DOHH2 (cell line): ENCODE measurements at regions not wholly inside any gene's neighbourhood (a gene's known extent, or its start where the extent isn't known, plus 50 kb on each side); places are given as distances from the start of the nearest gene placed in this dataset.

Experiments used
- CTCF ChIP-seq: fragments of 200-600 bp; sonication (generic); IDR thresholded peaks from one replicate; pipeline ENCODE4 v1.5.1; 2014; ENCODE audit warnings: antibody characterized with exemption, mild to moderate bottlenecking, low read depth, low read length; ENCODE audit not compliant: poor library complexity, severe bottlenecking
- EZH2phosphoT487 ChIP-seq: fragments of 200-600 bp; sonication (generic); IDR thresholded peaks from 2 replicates; pipeline ENCODE4 v1.6.1; 2017; ENCODE audit warnings: borderline replicate concordance, mild to moderate bottlenecking, antibody characterized with exemption, low read length, moderate library complexity, mixed read lengths

- TF ChIP-seq CTCF (no peak), EZH2phosphoT487 (no peak)
These were observed 162.5 kb upstream of the KCTD7 start for GRCh38 chr7:66466081-66466600.
